ENCODE measurements at regions not wholly inside any gene's neighbourhood (a gene's known extent, or its start where the extent isn't known, plus 50 kb on each side); places are given as distances from the start of the nearest gene placed in this dataset.

DNA sequence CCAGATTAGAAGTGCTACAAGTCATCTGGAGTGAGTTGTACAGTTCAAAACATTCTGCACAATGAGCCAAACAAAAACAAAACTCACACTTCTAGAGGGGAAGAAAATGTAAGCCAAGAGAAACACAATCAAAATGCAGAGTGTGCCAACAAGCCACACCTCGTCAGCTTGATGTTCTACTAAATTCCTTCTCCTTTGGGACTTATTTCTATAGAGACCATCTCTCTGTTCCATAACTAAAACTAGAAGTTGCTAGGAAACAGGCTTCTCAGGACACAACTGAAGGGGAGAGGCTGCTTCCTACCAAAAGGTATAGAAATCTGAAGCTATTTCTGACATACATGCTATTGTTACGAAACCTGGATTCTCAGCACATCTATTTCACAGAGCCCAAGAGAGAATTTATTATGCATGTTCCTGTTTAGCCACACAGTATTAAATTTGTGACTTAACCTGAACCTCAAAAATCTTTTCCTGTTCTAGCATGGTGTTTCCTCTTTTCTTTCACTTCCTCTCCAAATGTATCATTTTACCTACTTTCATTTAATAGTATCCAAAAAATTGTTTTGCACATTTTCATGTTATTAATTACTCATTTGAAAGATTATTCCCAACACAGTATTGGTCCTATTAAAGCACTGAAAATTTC lies 211.4 kb upstream of the CCDC150 start:
- TF ChIP-seq, protein P1, sequence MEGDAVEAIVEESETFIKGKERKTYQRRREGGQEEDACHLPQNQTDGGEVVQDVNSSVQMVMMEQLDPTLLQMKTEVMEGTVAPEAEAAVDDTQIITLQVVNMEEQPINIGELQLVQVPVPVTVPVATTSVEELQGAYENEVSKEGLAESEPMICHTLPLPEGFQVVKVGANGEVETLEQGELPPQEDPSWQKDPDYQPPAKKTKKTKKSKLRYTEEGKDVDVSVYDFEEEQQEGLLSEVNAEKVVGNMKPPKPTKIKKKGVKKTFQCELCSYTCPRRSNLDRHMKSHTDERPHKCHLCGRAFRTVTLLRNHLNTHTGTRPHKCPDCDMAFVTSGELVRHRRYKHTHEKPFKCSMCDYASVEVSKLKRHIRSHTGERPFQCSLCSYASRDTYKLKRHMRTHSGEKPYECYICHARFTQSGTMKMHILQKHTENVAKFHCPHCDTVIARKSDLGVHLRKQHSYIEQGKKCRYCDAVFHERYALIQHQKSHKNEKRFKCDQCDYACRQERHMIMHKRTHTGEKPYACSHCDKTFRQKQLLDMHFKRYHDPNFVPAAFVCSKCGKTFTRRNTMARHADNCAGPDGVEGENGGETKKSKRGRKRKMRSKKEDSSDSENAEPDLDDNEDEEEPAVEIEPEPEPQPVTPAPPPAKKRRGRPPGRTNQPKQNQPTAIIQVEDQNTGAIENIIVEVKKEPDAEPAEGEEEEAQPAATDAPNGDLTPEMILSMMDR (IDR thresholded peaks at IDR 0.05; ENCODE audit: low read depth, low read length, poor library complexity, severe bottlenecking): no peak
- TF ChIP-seq EZH2phosphoT487 (IDR thresholded peaks at IDR 0.05; ENCODE audit: borderline replicate concordance, low read length): no peak

All from DOHH2 (cell line).